Fibroblast of the aortic adventitia (primary cell): ENCODE measurements at regions not wholly inside any gene's neighbourhood (a gene's known extent, or its start where the extent isn't known, plus 50 kb on each side); places are given as distances from the start of the nearest gene placed in this dataset.

Source experiments
- DNase-seq: peaks from one replicate; pipeline ENCODE4 v3.0.0-alpha.2; 2010; ENCODE audit warnings: low read depth
- H3K4me3 ChIP-seq: 2 replicates; pipeline ENCODE4 v1.5.1; 2011; ENCODE audit warnings: low read depth, mild to moderate bottlenecking, control low read depth, low read length, moderate library complexity
- TF ChIP-seq, protein P1 (sequence below): IDR thresholded peaks from 2 replicates; pipeline ENCODE4 v1.5.1; 2011; ENCODE audit warnings: mild to moderate bottlenecking, low read length, control low read depth, inconsistent platforms; ENCODE audit not compliant: insufficient read depth

DNA sequence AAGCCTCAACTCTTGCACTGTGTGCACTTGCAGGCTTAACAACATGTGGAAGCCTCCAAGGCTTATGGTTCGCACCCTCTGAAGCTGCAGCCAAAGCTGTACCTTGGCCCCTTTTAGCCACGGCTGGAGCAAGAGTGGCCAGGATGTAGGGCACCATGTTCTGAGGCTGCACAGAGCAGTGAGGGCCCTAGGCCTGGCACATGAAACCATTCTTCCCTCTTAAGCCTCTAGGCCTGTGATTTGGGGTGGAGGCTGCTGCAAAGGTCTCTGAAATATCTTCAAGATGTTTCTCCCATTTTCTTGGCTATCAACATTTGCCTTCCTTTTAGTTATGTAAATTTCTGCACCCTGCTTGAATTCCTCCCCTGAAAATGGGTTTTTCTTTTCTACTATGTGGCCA lies 161.9 kb upstream of the SPATS2L start:
- TF ChIP-seq, protein P1, sequence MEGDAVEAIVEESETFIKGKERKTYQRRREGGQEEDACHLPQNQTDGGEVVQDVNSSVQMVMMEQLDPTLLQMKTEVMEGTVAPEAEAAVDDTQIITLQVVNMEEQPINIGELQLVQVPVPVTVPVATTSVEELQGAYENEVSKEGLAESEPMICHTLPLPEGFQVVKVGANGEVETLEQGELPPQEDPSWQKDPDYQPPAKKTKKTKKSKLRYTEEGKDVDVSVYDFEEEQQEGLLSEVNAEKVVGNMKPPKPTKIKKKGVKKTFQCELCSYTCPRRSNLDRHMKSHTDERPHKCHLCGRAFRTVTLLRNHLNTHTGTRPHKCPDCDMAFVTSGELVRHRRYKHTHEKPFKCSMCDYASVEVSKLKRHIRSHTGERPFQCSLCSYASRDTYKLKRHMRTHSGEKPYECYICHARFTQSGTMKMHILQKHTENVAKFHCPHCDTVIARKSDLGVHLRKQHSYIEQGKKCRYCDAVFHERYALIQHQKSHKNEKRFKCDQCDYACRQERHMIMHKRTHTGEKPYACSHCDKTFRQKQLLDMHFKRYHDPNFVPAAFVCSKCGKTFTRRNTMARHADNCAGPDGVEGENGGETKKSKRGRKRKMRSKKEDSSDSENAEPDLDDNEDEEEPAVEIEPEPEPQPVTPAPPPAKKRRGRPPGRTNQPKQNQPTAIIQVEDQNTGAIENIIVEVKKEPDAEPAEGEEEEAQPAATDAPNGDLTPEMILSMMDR: no peak
- no peak overlapping the region for H3K4me3 ChIP-seq
- DNase-seq: no peak

- DNase-seq: no peak
- H3K4me3 ChIP-seq: no peak overlapping the region
- TF ChIP-seq, protein P1: no peak
Measured at GRCh38 chr2:200146501-200146900, 160.0 kb upstream of the SPATS2L start.

DNA sequence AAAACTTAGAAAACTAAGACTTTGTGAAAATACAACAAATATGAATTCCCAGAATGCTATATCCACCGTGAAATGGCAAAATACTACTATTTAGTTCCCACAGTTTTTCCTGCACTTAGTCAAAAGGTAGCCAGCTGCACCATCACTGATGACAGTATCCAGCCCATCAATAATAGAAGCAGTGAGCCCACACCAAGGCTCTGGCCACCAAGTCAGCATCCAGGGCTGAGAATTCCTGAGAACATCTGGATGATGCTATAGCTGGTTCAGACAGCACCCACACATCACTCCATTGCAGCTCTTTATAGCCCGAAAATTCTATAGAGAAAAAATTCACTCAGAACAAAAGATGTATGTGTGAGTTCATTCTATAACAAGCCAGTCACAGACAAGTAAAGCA lies 159.1 kb upstream of the SPATS2L start:
- TF ChIP-seq, protein P1: no peak
- no peak for DNase-seq
- no peak overlapping the region for H3K4me3 ChIP-seq

DNA sequence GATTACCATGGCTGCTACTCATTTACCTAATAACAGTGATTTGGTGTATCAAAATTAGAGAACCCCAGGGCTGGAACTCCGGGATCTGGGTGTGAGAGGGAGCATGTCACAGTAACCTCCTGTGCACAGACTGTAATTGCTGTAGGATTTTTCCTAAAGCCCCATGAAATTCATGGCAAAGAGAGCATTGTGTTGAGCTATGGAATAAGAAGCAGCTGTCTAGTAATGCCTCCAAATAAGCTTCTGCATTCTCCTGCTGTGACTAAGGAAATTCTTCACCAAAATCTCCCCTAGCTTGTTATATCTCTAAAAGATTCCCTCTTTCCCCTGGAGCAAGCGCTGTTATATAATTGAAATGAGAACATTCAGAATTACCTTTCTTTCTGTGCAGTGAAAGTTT lies 158.1 kb upstream of the SPATS2L start:
- TF ChIP-seq, protein P1: no peak
- no peak for DNase-seq
- H3K4me3 ChIP-seq: no peak overlapping the region

DNA sequence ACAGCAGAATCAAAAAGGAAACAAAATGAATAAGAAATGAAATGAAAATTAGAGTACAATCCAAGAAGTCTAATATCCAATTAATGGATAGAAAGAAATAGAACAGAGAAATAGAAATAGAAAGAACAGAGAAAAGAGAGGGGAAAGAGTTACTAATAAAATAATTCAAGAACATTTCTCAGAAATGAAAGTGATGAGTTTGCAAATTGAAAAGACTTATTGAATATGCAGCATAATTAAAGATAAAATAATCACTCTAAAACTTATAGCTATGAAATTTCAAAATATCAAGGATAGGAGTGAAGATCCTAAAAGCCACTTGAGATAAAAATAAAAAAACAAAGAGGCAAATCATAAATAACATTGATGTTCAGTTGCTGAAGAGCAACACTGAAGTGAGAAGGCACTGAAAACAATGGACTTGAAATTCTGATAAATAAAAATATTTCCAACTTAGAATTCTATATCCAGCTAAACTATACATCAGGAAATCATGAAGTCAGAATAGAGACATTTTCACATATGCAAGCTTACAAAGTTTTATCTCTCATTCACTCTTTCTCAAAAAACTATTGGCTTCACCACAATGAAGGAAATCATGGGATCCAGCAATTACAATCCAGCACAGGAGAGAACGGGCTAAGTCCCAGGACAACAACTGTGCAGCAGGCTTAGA lies 155.9 kb upstream of the SPATS2L start:
- no peak for DNase-seq
- TF ChIP-seq, protein P1: no peak
- H3K4me3 ChIP-seq: no peak overlapping the region

- H3K4me3 ChIP-seq: no peak overlapping the region
- TF ChIP-seq, protein P1: no peak
- DNase-seq: no peak
Measured at GRCh38 chr2:200155652-200156051, 150.8 kb upstream of the SPATS2L start.
